Breast epithelium (tissue), 4 donors: ENCODE measurements at regions not wholly inside any gene's neighbourhood (a gene's known extent, or its start where the extent isn't known, plus 50 kb on each side); places are given as distances from the start of the nearest gene placed in this dataset.
A peak's percentile ranks its signal among the peaks of the same experiment; 100 is the strongest.

Experiments used
- DNase-seq, 2 donors: peaks; one replicate each; pipeline ENCODE4 v3.0.0-alpha.2; 2019; ENCODE audit warnings: low spot score in 2 of 2
- H3K27ac ChIP-seq, 2 donors: fragments of 200-600 bp; sonication (generic) in 1 of 2; one replicate each; pipeline ENCODE4 v1.5.1; 2016 to 2019; ENCODE audit warnings: mild to moderate bottlenecking in 1 of 2
- H3K27me3 ChIP-seq, 2 donors: fragments of 200-600 bp; sonication (generic) in 1 of 2; one replicate each; pipeline versions ENCODE4 v1.5.1 to v1.6.0; 2017 to 2019; ENCODE audit warnings: control low read depth in 1 of 2, mild to moderate bottlenecking in 1 of 2
- H3K36me3 ChIP-seq: fragments of 200-600 bp; one replicate; pipeline ENCODE4 v1.5.1; 2019
- H3K4me1 ChIP-seq, 2 donors: fragments of 200-600 bp; sonication (generic); one replicate each; pipeline ENCODE4 v1.5.1; 2016 to 2019; ENCODE audit warnings: control low read depth in 1 of 2
- H3K4me3 ChIP-seq, 3 donors: fragments of 200-600 bp; sonication (generic); 1 replicate in 2 of 3; 2 replicates in 1 of 3; pipeline ENCODE4 v1.5.1; 2016 to 2019; ENCODE audit warnings: mild to moderate bottlenecking in 3 of 3, moderate library complexity in 2 of 3
- H3K9me3 ChIP-seq, 2 donors: fragments of 200-600 bp; sonication (generic) in 1 of 2; one replicate each; pipeline ENCODE4 v1.5.1; 2016 to 2019; ENCODE audit warnings: control low read depth in 1 of 2
- POLR2A ChIP-seq: fragments of 450-650 bp; IDR thresholded peaks from one replicate; pipeline ENCODE4 v1.6.1; 2016; ENCODE audit warnings: antibody characterized with exemption, mild to moderate bottlenecking, moderate library complexity
- POLR2AphosphoS5 ChIP-seq, 3 donors: sonication (generic); formaldehyde crosslinking; IDR thresholded peaks; one replicate each; pipeline ENCODE4 v1.6.1; 2017; ENCODE audit warnings: antibody characterized with exemption in 3 of 3
- intact Hi-C: fragments of 100-400 bp; cut with DNase I; formaldehyde crosslinking; loops from one replicate; pipeline ENCODE4 v1.15.1; 2023; ENCODE audit warnings: low total_unique reads
- TF ChIP-seq, protein P1 (sequence below), 3 donors: fragments of 450-650 bp; IDR thresholded peaks; one replicate each; pipeline ENCODE4 v1.5.1; 2016 to 2017; ENCODE audit warnings: antibody characterized with exemption in 3 of 3, mild to moderate bottlenecking in 3 of 3, moderate library complexity in 3 of 3

DNA sequence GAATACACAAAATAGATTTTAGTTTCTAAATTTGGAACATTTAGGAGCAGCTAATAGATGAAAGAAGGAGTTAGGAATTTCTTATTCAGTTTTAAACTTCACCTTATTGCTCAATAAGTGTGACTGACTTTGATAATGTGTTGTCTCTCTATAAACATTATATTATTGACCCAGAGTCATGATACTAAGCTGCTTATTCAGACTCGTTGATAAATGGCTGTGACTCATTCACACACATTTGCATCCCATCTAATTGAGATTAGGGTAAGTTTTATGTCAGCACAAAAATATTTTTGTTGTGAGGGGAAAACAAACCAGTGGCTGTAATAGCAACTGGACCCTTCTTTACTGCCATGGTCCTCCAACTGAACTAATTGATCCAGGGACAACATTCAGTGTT lies 137.6 kb downstream of the GOLIM4 start:
- no peaks in the 10 kb centered on the region for H3K27me3 ChIP-seq
- H3K36me3 ChIP-seq: no peaks in the 10 kb centered on the region
- no peak overlapping the region for H3K4me3 ChIP-seq
- no peaks in the 10 kb centered on the region for H3K9me3 ChIP-seq
- no peak for DNase-seq
- no peak overlapping the region for H3K27ac ChIP-seq
- intact Hi-C loops: no loop called here
- TF ChIP-seq POLR2A (no peak), POLR2AphosphoS5 (IDR thresholded peaks at IDR 0.05) (no peak)
- TF ChIP-seq, protein P1, sequence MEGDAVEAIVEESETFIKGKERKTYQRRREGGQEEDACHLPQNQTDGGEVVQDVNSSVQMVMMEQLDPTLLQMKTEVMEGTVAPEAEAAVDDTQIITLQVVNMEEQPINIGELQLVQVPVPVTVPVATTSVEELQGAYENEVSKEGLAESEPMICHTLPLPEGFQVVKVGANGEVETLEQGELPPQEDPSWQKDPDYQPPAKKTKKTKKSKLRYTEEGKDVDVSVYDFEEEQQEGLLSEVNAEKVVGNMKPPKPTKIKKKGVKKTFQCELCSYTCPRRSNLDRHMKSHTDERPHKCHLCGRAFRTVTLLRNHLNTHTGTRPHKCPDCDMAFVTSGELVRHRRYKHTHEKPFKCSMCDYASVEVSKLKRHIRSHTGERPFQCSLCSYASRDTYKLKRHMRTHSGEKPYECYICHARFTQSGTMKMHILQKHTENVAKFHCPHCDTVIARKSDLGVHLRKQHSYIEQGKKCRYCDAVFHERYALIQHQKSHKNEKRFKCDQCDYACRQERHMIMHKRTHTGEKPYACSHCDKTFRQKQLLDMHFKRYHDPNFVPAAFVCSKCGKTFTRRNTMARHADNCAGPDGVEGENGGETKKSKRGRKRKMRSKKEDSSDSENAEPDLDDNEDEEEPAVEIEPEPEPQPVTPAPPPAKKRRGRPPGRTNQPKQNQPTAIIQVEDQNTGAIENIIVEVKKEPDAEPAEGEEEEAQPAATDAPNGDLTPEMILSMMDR (IDR thresholded peaks at IDR 0.05): no peak
- no peaks in the 10 kb centered on the region for H3K4me1 ChIP-seq

GRCh38 chr3:167952969-167953368 lies 142.8 kb downstream of the GOLIM4 start:
- intact Hi-C loops: no loop called here
- no peak overlapping the region for H3K27ac ChIP-seq
- H3K27me3 ChIP-seq: no peaks in the 10 kb centered on the region
- no peak for DNase-seq
- H3K4me1 ChIP-seq: no peaks in the 10 kb centered on the region
- no peak overlapping the region for H3K4me3 ChIP-seq
- no peak for TF ChIP-seq POLR2A
- no peak for TF ChIP-seq POLR2AphosphoS5 (IDR thresholded peaks at IDR 0.05)
- TF ChIP-seq, protein P1 (IDR thresholded peaks at IDR 0.05): no peak
- no peaks in the 10 kb centered on the region for H3K9me3 ChIP-seq
- H3K36me3 ChIP-seq: no peaks in the 10 kb centered on the region

- TF ChIP-seq POLR2A (no peak), POLR2AphosphoS5 (IDR thresholded peaks at IDR 0.05) (no peak)
- TF ChIP-seq, protein P1 (IDR thresholded peaks at IDR 0.05): no peak
- no peak for DNase-seq
- intact Hi-C loops: no loop called here
- Histone ChIP-seq H3K9me3 (no peaks in the 10 kb centered on the region), H3K4me1 (no peaks in the 10 kb centered on the region), H3K4me3 (no peak overlapping the region), H3K36me3 (no peaks in the 10 kb centered on the region), H3K27me3 (no peaks in the 10 kb centered on the region), H3K27ac (no peak overlapping the region)
Measured at GRCh38 chr3:167950212-167950611, 145.5 kb downstream of the GOLIM4 start.

DNA sequence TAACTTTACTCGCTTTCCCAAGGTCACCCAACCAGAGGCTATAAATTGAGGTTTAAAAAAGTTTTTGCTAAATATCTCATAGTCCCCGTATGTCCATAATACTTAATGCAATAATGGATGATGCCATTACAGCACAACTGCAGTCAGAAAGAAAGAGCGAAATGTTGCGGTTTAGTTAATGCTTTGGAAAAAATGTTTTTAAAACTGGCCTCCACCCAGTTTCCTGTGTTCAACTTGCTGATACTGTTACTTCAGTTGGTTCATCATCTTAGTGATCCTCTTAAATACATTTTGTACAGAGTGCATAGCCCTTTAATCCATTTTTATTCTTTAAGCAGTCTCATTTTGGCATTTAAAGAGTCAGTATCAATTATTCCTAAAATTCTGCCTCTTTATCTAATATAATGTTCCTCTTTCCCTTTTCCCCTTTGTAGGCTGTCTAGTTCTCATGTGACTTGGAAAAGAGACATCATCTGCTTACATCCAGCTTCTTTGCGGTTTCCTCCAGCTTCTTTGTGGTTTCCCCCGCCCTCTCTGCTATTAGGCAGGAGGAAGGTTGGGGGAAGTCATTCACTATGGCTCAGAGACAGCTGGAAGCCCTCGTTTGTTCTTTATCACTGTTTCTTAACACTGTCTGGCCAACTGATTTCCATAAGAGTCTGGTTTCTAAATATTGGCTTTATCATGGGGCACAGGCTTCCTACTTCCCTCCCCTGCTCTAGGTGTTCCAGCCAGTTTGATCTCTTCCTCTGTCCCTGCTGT lies 154.3 kb downstream of the GOLIM4 start:
- no peaks in the 10 kb centered on the region for H3K4me1 ChIP-seq
- H3K27me3 ChIP-seq: no peaks in the 10 kb centered on the region
- intact Hi-C loops: no loop called here
- H3K9me3 ChIP-seq: no peaks in the 10 kb centered on the region
- TF ChIP-seq POLR2AphosphoS5 (IDR thresholded peaks at IDR 0.05) (peak in 1 of 3 donors; percentile 28), POLR2A (no peak)
- TF ChIP-seq, protein P1 (IDR thresholded peaks at IDR 0.05): no peak
- no peak overlapping the region for H3K27ac ChIP-seq
- no peak overlapping the region for H3K4me3 ChIP-seq
- peak in 1 of 2 donors; percentile 20 for DNase-seq
- H3K36me3 ChIP-seq: no peaks in the 10 kb centered on the region

- no peak for DNase-seq
- Histone ChIP-seq H3K27me3 (no peaks in the 10 kb centered on the region), H3K4me1 (no peaks in the 10 kb centered on the region), H3K4me3 (no peak overlapping the region), H3K27ac (no peak overlapping the region), H3K9me3 (no peaks in the 10 kb centered on the region), H3K36me3 (no peaks in the 10 kb centered on the region)
- no peak for TF ChIP-seq POLR2AphosphoS5 (IDR thresholded peaks at IDR 0.05)
- TF ChIP-seq, protein P1 (IDR thresholded peaks at IDR 0.05): no peak
- TF ChIP-seq POLR2A: no peak
- intact Hi-C loops: no loop called here
Measured at GRCh38 chr3:167940241-167940640, 155.5 kb downstream of the GOLIM4 start.
